ENCODE measurements at regions not wholly inside any gene's neighbourhood (a gene's known extent, or its start where the extent isn't known, plus 50 kb on each side); places are given as distances from the start of the nearest gene placed in this dataset.

DNA sequence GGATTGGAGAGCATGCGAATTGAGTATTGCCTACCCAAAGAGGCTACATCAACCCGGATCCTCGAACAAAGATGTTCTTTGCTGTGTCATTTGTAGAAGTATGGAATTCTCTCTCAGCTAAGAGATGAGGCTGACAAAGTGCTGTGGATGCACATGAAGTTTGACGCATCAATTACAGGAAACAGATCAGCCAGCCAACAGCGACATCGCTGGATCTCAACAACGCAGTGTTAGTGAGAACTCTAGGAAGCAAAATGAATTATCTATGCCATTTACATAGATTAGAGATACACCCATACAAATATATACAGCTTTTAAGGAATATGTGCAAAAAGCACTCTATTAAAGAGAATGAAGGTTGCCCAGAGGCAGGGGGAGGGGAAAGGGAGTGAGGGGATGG is 160.6 kb upstream of the RGMA start:
- DNase-seq, result no peak

DNA sequence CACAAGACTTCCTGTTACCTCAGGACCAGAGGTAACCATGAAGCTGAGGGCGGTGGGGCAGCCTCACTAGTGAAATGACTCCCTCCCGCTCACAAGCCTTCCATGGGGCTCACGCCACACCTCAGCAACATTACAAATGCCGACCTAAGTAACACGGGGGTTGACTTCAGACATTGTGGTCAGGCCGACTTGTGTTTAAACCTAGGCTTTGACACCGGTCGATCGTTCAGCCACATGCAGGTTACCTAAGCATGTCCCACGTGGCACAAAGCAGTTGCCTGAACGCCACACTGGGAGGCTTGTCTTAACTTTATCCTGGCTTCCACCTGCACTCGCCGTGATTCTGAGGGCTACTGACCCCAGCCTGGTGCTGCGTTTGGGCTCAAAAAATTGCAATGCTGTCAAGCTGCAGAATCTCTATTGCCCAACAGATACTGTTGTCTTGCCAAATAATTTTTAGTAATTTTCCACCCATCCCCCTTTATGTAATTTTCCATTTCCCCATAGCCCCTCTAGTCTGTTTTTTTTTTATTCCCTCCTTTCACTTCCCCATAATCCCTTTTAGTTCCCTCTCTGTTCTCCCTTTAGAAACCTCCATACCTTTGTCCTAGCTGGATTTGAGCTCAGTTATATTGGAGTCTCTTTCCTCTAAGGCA is 158.6 kb upstream of the RGMA start:
- DNase-seq, result no peak

DNA sequence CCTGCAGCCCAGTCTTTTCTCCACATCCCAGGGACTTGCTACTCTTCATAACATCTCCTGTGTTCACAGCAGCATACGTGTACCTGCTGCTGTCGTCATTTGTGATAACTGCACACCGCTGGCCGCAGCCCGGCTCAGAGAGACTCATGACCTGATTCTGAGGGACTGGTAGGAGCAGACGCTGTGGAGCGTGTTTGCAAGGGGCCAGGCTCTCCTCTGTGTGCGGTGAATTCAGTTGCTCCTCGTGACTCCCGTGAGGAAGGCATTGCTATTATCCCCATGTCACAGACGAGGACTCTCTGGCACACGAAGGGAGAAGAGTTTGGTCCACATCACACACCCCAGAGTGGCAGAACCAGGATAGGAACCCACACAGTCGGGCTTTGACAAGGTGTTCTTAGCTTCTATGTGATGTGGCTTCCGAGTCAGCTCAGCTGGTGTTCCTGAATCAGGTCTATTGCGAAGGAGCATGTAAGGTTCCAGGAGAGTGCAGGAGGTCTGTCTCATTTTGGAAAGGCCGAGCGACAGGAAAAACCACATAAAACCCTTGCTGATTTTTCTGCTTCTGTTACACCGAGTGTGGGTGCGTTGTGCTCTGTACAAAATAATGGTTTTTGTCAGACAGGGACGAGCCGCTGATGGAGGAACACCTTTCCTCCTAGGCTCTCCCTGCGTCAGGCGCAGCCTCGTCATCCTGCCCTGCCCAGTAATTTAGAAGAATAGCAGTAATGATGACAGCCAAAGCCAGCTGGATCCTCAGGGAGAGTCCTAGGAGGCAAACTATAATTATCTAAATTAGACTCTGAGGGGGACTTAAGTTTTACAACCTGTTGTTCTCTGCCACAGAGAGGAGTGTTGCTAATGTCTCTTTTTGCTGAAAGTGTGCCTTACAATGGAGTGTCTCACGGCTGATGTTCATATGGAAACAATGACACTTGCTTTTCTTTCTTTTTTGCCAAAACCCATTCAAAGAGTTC is 157.5 kb upstream of the RGMA start:
- DNase-seq, result no peak

DNA sequence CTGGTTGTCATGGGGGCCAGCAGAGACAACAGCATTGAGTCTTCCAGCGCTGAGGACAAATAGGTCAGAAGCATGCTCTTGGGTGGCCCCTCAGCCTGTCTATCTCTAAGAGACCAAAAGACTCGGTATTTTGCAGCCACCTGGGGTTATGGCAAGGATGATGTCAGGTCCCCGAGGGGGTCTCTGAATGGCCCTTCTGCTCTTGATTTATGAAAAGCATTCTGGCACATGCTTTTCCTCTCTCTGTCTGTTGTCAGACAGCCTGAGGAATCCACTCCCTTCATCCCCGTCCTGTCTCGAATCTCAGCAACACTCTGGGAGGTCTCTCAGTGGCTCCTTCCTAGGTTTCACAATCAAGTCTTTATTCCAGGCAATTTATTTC is 156.6 kb upstream of the RGMA start:
- no peak for DNase-seq

DNA sequence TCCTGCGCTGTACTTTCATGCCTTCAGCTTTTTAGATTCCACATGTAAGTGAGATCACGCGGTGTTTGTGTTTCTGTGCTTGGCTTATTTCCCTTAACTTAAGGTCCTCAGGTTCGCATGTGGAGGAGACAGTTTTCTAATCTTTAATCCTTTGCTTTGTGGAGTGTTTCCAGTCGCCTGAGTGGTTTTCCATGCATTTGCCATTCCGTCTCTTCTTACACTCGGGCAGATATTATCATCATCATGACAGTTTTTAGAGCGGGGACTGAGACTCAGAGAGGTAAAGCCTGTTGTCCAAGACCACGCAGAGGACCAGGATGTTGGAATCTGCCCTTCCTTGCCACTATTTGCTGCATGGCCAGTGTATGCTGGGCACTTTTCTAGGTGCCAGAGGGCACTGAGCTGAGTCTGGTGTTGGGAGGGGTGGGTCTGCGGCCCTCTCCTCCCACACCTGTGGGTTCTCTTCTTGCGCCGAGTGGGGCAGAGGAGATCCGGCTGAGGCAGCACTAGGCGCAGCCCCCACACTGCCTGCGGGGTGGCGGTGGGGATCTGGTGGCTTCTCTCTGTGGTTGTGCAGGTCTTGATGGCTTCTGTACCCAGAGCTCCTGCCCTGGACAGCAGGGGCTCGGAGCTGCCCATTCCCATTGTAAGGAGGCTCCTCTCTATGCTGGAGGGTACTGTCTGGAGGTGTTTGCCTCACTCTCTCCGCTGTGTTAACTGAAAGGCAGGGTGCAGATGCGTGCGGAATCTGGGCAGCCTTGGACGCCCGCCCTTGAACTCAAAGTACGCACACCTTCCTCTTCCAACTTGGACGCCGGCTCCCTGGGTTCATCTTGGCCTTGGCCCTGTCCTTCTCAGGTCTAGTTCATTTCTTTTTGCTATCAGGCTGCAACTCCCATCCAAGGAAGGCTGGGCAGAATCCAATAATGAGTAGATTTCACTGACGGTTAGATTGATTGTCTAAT is 156.0 kb upstream of the RGMA start:
- no peak for DNase-seq

DNA sequence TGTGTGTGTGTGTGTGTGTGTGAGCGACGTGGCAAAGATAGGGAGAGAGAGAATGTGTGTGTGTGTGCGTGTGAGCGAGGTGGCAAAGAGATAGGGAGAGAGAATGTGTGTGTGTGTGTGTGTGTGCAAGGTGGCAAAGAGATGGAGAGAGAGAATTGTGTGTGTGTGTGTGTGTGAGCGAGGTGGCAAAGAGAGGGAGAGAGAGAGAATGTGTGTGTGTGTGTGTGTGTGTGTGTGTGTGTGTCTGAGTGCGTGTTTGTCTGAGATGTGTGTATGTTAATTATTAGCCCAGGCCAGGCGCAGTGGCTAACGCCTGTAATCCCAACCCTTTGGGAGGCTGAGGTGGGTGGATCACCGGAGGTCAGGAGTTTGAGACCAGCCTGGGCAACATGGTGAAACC is 154.6 kb upstream of the RGMA start:
- DNase-seq, result no peak

DNA sequence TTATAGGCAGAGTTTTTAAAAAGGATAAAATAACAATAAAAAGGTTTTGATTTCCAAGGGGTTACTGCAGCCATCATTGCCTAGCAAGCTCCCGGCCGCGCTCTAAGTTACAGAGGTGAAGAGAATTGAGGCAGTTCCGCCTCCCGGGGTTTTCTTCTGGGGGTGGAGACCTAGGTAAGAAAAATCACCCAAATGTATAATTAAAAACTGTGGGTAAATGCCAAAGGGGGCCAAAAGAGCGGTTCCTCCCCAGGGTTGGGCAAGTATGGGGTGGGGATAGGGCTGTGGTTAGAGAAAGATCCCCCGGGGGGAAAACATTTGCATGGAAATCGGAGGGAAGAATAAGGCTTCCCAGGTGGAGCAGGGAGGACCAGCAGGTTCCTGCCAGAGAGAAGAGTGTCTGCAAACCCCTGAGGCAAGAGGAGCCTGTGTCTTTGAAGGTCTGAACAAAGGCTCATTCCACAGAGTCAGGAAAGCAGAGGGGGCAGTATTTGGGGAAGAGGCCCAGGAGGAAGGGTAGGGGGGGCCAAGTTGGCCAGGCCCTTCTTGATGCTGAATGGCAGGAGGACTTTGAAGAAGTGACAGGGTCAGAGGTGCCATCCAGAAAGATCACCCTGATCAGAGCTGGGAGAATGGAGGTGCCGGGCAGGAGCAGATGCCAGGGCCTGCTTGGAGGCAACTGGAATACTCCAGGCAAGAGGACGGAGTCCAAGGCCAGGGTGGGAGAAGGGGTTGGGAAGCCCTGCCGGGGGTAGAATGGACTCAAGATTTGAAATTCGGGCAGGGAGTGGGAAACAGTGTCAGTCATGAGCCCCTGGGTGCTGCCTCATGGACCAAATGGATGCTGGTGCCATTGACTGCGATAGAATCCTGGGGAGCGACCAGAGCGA is 152.9 kb upstream of the RGMA start:
- DNase-seq, result no peak

DNA sequence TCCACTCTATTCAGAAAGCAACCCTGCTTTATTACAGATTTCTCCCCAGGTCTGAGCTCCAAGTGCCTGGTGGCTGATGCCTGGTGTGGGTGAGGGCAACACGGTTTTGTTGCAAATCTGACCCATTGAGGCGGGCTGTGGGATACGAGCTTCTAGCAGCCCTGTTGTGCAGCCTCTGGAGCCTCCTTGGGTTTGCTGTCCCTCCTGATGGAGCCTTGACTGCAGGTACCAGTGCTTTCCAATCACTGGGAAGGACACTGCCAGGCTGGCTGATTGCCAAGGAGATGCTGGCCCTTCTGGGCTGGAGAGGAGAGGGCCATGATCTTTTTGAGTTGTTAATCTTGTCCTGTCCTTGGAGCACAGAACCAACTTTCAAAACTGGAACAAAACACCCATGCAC is 151.0 kb upstream of the RGMA start:
- DNase-seq, result no peak

DNA sequence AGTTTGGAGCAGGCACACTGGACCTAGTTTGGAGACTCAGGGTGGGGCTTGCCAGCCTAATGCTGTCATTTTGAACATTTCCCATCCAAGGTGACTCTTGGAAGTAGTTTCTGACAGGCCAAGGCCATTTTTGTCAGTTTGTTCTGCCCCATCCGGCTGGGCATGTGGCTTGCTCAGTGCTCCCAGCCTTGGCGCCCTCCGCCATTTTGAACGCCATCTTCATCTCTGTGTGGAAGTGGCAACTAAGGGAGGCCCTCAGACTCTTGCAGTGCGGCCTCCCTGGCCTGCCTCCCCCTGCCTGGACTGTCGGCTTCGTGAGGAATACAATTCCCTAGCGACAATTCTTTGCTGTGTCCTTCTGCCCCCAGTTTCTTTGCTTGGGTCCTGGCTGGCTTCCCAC is 150.6 kb upstream of the RGMA start:
- no peak for DNase-seq

DNA sequence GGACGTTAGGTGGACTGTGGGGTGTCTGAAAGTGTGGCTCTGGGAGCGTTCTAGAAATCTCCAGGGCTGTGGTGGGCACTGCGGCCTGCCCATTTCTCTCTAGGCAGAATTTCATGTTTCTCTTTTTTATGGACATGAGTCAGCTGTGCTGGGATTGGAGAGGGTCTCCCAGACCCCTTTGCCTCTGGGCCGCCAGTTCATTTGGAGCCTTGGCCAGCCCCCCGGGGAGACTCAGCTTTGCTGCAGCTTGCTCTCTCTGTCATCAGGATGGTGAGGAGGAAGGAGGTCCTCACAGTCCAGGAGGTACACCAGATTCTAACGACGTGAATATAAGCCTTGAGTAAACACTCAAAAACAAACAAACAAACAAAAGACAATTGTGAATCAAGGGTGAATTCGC is 149.6 kb upstream of the RGMA start:
- no peak for DNase-seq

DNA sequence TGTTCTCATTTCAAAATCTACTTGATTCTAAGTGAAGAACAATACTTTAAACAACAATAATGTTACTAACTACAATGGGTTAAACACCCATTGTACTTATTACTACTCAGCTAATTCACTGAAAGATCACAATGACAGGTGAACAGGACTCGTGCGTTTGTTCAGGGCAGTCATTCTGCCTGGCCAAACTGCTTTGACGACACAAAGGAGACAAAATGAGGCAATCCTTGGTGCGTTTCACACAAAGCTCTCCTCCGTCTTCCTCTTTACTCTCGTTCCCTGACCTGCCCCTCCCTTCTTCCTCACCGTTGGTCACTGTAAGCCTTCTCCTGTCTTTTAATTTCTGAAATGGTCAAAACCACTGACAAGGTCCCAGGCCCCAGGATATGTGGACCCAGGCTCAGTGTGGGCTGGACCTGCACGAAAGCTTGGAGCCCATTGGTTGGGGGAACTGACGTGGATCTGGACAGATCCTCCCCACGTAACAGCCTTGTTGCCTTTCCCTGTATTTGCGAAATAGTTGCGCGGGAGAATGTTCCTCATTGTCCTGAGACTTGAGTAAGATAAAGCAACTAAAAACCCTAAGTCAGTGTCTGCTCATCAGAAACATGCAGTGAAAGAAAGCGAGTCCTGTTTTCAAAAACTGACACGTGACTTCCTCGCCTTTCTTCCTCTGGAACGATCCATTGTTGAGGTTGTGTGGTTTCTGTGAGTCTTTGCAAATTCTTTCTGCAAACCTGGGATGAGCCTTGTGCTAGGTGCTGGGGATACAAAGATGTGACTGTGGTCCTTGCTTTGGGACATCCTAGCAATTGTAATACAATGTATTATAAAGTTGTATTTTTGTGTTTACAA is 147.1 kb upstream of the RGMA start:
- DNase-seq, result no peak

DNA sequence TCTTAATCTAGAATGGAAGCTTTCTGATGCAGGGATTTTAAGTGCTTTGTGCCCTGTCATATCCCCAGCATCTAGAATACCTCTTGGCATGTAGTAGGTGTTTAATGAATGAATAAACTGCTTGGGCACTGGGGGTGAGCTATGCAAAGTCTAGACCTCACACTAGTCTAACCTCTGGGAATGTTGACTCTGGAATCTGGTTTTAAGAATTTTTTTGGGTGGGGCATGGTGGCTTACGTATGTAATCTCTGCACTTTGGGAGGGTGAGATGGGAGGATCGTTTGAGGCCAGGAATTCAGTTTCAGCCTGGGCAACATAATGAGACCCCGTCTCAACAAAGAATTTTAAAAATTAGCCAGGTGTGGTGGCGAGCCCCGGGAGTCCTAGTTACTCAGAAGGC is 146.3 kb upstream of the RGMA start:
- no peak for DNase-seq

DNA sequence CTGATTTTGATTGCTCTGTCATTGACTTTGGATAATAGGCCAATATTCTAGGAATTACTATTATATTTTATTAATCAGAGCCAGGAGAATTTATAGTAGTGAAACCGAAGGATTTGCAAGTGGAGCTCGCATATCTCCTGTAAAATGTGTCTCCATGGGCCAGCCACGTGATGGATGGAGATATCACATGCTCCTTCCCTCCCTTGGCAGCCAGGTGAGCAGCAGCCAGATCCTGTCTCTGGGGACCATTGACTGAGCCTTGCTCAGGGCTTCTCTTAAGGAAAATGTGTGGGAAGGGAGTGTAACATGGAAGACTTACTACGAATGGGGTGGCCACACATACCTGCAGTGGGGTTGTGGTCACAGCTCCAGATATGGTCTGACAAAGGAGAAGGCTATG is 144.7 kb upstream of the RGMA start:
- no peak for DNase-seq

DNA sequence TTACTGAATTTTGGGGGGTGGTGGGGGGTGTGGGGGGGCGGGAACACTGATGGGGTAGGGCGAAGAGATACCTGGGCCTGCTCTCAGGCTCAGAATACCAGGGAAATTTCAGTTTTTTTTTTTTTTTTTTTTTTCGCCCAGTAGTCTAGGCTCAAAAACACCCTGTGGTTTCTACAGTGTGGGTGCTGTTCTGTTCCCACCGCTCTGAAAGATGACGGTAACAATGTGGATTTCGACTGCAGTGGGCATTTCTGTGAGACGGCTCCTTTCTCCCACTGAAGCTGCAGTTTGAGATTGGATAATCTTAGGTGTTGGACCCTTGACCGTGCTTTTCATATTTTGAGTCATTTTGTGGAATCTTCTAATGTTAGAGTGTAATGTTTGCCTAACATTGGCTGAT is 143.8 kb upstream of the RGMA start:
- DNase-seq, result no peak

DNA sequence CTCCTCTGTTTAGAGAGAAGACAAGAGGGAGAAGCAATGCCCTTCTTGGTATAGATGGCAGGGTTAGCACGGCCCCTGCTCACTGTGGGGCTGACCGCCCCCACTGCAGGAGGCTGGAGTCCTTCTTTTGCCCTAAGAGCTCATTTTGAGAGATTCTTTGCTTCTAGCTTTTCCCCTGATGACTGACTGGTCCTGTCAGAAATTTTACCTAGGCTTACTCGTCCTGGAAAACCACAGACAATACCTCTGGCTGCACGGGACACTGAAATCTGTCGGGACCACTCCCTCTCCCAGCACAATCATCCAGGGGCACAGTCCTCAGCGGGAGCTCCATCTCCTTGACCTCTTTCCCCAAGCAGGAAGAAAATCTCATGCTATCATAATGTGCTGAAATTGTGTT is 143.0 kb upstream of the RGMA start:
- DNase-seq, result no peak

DNA sequence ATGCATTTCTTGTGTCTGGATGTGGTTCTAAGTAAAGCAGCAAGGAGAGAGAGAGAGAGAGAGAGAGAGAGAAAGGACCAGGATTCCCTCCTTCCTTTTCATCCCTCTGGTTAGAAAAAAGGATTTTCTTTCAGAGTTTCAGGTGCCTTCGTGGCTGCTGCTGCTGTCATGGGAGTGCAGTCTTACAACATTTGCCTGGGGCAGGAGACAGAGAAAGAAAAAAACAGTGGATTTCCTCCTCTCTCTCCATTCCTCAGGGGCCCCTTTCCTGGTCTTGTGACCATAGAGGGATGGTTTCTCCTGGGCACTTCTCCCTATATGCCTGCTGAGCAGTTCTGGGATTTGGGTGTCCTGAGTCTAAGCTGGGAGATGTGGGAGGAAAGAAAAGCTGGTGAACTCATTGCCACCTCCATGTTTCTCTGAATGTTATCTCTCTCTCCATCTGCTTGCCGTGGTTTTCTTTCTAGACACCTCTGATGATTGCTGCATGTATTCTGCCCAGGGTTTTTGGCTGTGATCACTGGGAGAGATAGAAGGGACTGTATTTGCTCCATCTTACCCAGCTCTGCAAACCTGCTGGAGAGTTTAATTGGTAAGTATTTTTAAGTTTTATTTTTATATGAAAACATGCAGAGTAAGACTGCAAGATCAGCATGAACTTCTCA is 142.4 kb upstream of the RGMA start:
- no peak for DNase-seq

DNA sequence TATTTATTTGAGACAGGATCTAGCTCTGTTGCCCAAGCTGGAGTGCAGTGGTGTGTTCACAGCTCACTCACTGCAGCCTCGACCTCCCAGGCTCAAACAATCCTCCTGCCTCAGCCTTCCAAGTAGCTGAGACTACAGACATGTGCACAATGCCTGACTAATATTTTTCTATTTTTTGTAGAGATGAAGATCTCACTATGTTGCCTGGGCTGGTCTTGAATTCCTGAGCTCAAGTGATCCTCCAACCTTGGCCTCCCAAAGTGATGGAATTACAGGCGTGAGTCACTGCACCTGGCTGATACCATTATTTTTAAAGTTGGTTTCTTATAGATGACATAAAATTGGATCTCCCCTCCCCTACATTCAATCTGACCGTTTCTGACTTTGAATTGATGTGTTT is 139.5 kb upstream of the RGMA start:
- DNase-seq, result no peak

DNA sequence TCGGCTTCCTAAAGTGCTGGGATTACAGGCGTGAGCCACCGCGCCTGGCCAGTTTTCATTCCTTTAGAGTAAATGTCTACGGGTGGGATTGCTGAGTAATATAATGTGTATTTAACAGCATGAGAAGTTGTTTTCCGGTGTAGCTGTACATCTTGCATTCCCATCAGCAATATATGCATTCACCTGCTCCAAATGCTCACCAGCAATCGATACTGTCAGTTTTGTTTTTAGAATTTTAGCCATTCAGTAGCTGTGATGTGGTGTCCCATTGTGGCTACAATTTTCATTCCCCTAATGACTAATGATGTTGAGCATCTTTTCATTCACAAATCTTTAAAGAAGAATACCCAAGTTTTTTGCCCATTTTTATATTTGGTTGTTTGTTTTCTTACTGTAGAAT is 134.8 kb upstream of the RGMA start:
- DNase-seq, result no peak

DNA sequence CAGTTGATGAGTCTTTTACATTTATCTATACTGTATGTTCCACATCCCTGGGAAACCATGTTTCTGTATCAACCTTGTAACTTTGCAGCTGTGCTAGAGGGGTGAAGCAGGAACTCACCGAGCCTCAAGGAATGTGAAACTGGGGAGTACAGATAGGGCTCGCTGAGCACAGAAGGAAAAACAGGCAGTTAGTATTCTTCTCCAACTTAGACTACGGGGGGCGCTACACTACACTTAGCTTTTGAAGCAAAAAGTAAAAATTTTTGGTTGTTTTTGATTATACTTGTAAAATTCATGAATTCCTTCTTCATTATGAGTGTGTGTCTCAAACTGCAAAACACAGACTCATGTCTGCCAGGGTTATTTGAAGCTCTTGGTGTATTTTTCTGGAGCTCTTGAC is 132.7 kb upstream of the RGMA start:
- DNase-seq, result no peak

DNA sequence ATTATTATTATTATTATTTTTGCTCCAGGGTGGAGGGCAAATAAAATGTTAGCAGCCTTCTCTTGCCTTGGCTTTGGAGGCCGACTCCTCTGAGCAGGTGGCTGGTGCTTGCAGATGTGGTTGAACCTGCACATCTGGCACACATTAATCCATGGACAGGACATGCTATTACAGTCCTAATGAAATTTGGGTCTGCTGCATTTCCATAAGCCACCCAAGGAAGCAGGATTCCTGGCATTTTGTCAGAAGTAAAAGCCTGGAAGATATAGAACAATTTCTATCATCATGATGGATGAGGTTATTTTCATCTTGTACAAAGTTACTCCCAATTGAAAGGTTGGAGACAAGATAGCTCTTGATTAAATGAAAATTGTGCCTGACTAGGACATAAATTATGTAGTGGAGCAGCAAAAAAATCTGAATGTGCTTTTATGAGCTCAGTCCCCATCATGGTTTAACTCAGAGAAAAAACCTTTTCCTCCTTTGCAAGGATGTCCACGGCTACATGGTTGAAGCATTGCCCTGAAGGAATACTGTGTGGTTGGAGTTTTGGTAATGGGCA is 130.9 kb upstream of the RGMA start:
- DNase-seq, result no peak
